ENCODE measurements at regions not wholly inside any gene's neighbourhood (a gene's known extent, or its start where the extent isn't known, plus 50 kb on each side); places are given as distances from the start of the nearest gene placed in this dataset.

DNA sequence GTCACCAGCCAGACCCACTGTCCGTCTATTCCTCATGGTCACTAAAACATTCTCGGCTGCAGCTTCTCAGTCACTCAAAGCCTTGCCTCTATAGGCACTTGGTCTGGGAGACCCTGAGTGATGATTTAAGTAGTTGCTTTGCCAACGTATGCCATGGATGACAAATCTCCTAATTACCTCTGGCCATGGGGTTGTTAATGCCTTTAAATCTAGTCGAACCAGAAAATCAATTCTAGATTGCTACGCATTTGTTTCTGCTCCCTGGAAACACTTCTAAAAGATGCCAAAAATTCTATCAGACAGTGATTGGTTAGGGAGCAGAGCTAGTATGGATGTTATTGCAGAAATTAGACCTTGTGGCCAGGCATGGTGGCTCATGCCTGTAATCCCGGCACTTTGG is 57.0 kb upstream of the RTL6 start:
- TF ChIP-seq CTCF (IDR thresholded peaks at IDR 0.05; ENCODE audit: extremely low read depth in 1 of 2, insufficient read depth in 1 of 2, low read depth in 1 of 2, low read length in 2 of 2) (no peak), EZH2 (IDR thresholded peaks at IDR 0.05; ENCODE audit: borderline replicate concordance, low read depth, low read length, severe bottlenecking) (no peak), POLR2A (IDR thresholded peaks at IDR 0.05; ENCODE audit: low read depth, low read length) (no peak)

All from endothelial cell of umbilical vein (primary cell).